Central memory CD8-positive, alpha-beta T cell (primary cell): ENCODE measurements at regions not wholly inside any gene's neighbourhood (a gene's known extent, or its start where the extent isn't known, plus 50 kb on each side); places are given as distances from the start of the nearest gene placed in this dataset.
"Not testable (repeated sequence)": the region's sequence is repeated elsewhere in the genome, so short reads cannot be mapped to it uniquely, and the experiment has no call there.

Experiments used
- ATAC-seq: fragments of 150-1000 bp; cut with Tn5 transposase; replicated peaks from 2 replicates; pipeline ENCODE4 v1.10.0; 2022; ENCODE audit warnings: mild to moderate bottlenecking, moderate FRiP score, moderate number of reproducible peaks; ENCODE audit not compliant: poor library complexity, severe bottlenecking; ENCODE audit errors: extremely low read depth
- DNase-seq, 2 donors: peaks; one replicate each; pipeline ENCODE4 v3.0.0; 2021; ENCODE audit warnings: low spot score in 2 of 2
- H3K27ac Mint-ChIP-seq: one replicate; pipeline ENCODE4 v1.8.0; 2022; ENCODE audit warnings: low read depth, mild to moderate bottlenecking, moderate library complexity, mixed read lengths
- H3K27me3 Mint-ChIP-seq: one replicate; pipeline ENCODE4 v1.8.0; 2022; ENCODE audit warnings: mixed read lengths
- H3K36me3 Mint-ChIP-seq: one replicate; pipeline ENCODE4 v1.8.0; 2022; ENCODE audit warnings: mild to moderate bottlenecking, moderate library complexity, mixed read lengths; ENCODE audit not compliant: insufficient read depth
- H3K4me1 Mint-ChIP-seq: one replicate; pipeline ENCODE4 v1.8.0; 2022; ENCODE audit warnings: mixed read lengths
- H3K4me3 Mint-ChIP-seq: one replicate; pipeline ENCODE4 v1.8.0; 2022; ENCODE audit warnings: mild to moderate bottlenecking, moderate library complexity, mixed read lengths
- H3K9me3 Mint-ChIP-seq: one replicate; pipeline ENCODE4 v1.8.0; 2022; ENCODE audit warnings: mixed read lengths

DNA sequence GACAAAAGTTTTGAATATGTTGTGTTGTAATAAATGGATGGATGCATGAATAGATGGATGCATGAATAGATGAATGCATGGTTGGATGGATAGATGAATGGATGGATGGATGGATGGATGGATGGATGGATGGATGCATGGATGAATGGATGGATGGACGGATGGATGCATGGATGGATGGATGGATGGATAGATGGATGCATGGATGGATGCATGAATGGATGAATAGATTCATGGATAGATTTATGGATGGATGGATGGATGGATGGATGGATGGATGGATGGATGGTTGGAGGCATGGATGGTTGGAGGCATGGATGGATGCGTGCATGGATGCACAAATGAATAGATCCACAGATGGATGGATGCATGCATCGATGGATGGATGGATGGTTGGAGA lies 623.2 kb upstream of the B3GAT1 start:
- DNase-seq (no peak), ATAC-seq (no peak)
- no peaks in the 10 kb centered on the region for H3K27me3 Mint-ChIP-seq
- no peaks in the 10 kb centered on the region for H3K4me1 Mint-ChIP-seq
- H3K36me3 Mint-ChIP-seq, result peaks cover 2% of the 10 kb centered on the region
- H3K4me3 Mint-ChIP-seq, result no peak overlapping the region
- peaks cover 5% of the 10 kb centered on the region for H3K9me3 Mint-ChIP-seq
- H3K27ac Mint-ChIP-seq, result no peak overlapping the region

DNA sequence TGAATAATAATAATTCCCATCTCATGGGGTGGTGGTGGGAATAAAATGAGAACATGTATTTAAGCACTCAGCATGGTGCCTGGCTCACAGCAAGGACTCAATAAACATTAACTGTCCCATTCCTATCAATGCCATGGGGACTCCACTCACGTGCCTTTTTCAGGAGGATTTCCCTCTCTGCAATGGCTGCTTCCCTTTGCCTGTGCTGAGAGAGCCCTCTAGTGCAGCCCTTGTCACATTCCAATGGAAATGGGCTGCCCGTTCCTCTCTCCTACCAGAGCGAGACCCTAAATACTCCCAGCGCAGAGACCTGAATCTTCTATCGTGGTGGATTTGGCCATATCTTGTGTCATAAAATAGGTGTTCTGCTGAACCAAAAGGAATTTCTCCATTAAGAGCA lies 621.5 kb upstream of the B3GAT1 start:
- Mint-ChIP-seq H3K4me1 (no peaks in the 10 kb centered on the region), H3K4me3 (no peak overlapping the region), H3K9me3 (peaks cover 5% of the 10 kb centered on the region), H3K27ac (no peak overlapping the region), H3K36me3 (no peaks in the 10 kb centered on the region), H3K27me3 (no peaks in the 10 kb centered on the region)
- no peak for ATAC-seq
- no peak for DNase-seq

DNA sequence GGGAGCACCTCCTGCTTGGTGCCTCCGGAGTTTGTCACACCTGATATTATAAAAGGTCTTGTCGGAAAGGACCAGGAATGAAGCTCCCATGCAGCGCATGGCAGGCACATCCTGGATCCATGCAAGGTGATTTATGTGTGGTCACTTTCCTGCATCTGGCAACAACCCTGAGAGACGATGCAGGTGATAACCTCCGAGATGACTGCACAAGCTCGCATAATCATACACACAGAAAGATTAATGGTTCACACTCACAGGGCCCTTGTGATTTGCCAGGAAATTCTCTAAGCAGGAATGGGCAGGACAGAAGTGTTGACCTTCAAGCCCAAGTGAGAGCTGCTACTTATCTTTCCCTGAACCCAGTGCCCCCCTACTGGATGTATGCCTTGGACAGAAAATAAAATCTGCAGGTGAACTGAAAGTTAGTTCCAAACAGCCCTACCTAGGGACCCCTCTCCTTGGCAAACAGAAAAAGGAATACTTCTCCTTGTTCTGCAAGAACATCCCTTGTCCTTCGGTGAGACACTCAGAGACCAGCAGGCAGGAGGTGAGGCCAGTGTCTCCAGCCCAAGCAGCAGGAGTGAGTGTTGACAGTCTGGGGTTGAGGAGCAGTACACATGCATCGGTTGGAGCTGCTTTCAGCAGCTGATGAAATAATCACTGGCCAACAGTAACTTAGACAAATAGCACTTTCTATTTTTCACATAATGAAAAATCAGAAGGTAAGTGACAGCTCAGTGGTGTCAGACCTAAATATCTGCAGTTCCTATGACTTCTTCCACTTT lies 619.4 kb upstream of the B3GAT1 start:
- no peaks in the 10 kb centered on the region for H3K36me3 Mint-ChIP-seq
- H3K9me3 Mint-ChIP-seq, result peaks cover 10% of the 10 kb centered on the region
- H3K27ac Mint-ChIP-seq, result no peak overlapping the region
- DNase-seq, result no peak
- no peaks in the 10 kb centered on the region for H3K4me1 Mint-ChIP-seq
- no peak for ATAC-seq
- no peak overlapping the region for H3K4me3 Mint-ChIP-seq
- H3K27me3 Mint-ChIP-seq, result peaks cover 9% of the 10 kb centered on the region

DNA sequence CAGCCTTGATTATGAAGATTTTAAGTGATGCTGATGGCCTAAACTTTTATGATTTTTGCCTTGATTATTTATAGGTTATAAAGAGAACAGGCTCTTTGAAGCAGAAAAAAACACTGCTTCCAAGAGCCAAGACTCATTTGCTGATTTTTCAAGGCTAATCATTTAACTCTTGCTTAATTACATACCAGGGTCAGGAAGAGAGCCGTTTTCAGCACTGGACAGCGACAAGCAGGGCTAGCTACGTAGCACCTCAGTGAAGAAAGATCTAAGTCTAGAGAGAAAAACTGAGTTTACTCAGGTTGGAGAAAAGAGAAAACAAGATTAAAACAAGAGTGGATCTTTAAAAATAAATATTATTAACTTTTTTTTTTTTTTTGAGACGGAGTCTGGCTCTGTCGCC lies 615.4 kb upstream of the B3GAT1 start:
- DNase-seq (no peak), ATAC-seq (no peak)
- Mint-ChIP-seq H3K27me3 (peaks cover 24% of the 10 kb centered on the region), H3K4me3 (no peak overlapping the region), H3K9me3 (peaks cover 6% of the 10 kb centered on the region), H3K27ac (no peak overlapping the region), H3K4me1 (no peaks in the 10 kb centered on the region), H3K36me3 (peaks cover 3% of the 10 kb centered on the region)

DNA sequence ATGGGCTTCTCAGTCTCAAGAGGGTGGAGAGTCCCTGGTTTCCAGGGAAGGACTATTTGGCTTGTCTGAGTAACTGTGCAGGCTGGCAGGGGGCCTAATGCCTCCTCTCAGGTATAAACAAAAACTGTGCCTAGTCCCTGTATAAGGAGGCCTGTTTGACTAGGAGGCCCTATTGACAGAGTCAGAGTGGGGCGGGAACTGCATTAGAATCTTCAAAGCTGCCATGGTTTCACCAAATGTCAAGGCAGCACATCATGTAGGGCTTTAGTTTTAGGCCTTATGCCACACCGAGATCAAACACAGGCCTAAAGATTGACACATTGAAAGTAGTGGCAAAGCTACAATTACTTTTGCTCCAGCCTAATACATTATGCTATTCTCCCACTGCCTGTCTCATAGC lies 611.5 kb upstream of the B3GAT1 start:
- no peaks in the 10 kb centered on the region for H3K4me1 Mint-ChIP-seq
- H3K36me3 Mint-ChIP-seq, result peaks cover 3% of the 10 kb centered on the region
- peaks cover 6% of the 10 kb centered on the region for H3K9me3 Mint-ChIP-seq
- H3K27me3 Mint-ChIP-seq, result peaks cover 42% of the 10 kb centered on the region
- no peak overlapping the region for H3K27ac Mint-ChIP-seq
- no peak overlapping the region for H3K4me3 Mint-ChIP-seq
- ATAC-seq (no peak), DNase-seq (no peak)

DNA sequence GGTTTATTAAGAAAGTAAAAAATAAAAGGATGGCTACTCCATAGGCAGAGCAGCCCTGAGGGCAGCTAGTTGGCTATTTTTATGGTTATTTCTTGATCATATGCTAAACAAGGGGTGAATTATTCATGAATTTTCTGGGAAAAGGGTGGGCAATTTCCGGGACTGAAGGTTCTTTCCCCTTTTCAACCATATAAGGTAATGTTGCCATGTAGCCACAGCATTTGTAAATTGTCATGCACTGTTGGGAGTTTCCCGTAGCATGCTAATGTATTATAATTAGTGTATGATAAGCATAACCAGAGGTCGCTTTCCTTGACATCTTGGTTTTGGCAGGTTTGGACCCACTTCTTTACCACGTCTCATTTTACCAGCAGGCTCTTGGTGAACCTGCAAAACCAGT lies 610.4 kb upstream of the B3GAT1 start:
- Mint-ChIP-seq H3K27me3 (peaks cover 37% of the 10 kb centered on the region), H3K4me1 (no peaks in the 10 kb centered on the region)
- no peak for ATAC-seq

DNA sequence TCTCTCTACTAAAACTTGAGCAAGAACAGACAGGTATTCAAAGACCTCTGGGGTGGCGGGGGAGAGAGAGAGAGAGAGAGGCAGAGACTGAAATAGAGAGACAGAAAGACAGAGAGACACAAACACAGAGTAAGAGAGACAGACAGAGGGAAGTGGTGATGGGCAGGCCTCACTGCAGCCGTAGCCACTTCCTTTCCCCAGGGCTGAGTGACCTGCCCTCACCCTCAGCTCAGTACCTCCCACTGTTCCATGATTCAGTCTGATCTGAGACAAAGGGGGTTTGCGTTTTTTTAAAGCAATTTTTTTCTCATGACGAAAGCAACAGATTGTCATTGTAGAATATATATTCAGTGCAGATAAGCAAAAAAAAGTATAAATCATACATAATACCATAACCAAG lies 607.9 kb upstream of the B3GAT1 start:
- no peaks in the 10 kb centered on the region for H3K4me1 Mint-ChIP-seq
- H3K4me3 Mint-ChIP-seq, result no peak overlapping the region
- H3K36me3 Mint-ChIP-seq, result peaks cover 3% of the 10 kb centered on the region
- H3K27me3 Mint-ChIP-seq, result peaks cover 35% of the 10 kb centered on the region
- DNase-seq, result no peak
- no peaks in the 10 kb centered on the region for H3K9me3 Mint-ChIP-seq
- no peak overlapping the region for H3K27ac Mint-ChIP-seq
- no peak for ATAC-seq

More for the DNA sequence above, 610.4 kb upstream of the B3GAT1 start:
- Mint-ChIP-seq H3K9me3 (peaks cover 3% of the 10 kb centered on the region), H3K36me3 (peaks cover 3% of the 10 kb centered on the region), H3K27ac (no peak overlapping the region), H3K4me3 (no peak overlapping the region)
- DNase-seq, result no peak

DNA sequence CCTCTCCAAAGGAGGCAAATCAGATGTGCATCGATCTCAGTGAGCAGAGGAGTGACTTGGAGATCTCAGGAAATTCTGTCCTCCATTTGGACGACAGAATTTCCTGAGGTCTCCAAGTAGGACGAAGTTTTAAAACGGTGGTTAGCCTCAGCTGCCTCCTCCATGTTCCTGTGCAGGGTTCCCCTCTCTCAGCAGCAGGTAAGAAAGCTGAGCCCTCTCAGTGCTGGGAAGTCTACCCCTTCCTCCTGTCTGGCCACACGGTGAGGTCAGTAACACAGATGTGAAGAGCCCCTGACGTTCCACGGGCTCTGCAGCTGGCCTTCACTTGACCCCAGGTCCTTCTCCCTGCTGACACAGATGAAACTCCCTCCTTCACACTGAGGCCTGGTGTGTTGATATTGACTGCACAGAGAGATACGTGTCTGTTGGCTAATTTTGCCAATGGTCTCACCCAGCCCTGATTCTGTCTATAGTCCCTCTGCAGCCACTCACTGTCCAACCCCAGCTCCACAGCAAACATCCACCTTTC lies 607.4 kb upstream of the B3GAT1 start:
- H3K9me3 Mint-ChIP-seq, result no peaks in the 10 kb centered on the region
- no peak for DNase-seq
- H3K4me3 Mint-ChIP-seq, result no peak overlapping the region
- peaks cover 3% of the 10 kb centered on the region for H3K36me3 Mint-ChIP-seq
- no peaks in the 10 kb centered on the region for H3K4me1 Mint-ChIP-seq
- H3K27me3 Mint-ChIP-seq, result peaks cover 38% of the 10 kb centered on the region
- H3K27ac Mint-ChIP-seq, result no peak overlapping the region
- no peak for ATAC-seq

DNA sequence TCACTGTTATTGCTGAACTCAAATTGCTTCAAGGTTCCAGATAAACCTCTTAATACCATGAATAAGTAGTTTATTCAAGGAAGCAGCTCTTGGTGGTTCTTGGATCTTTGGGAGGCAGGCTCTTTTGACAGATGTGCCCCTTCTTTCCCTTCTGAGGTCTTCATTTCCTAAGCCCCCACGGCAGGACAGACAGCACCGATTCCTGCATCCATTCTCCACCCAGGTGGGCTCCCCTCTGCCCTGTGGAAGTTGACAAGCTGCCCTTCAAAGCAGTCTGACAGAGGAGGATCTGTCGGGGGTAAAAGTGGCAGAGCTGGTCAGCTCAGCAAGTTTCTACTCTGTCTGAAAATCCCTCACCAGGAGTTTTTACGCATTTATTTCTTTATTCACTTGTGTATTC lies 605.3 kb upstream of the B3GAT1 start:
- Mint-ChIP-seq H3K27me3 (peaks cover 59% of the 10 kb centered on the region), H3K27ac (no peak overlapping the region), H3K36me3 (no peaks in the 10 kb centered on the region), H3K9me3 (no peaks in the 10 kb centered on the region), H3K4me3 (no peak overlapping the region), H3K4me1 (no peaks in the 10 kb centered on the region)
- ATAC-seq (no peak), DNase-seq (no peak)

DNA sequence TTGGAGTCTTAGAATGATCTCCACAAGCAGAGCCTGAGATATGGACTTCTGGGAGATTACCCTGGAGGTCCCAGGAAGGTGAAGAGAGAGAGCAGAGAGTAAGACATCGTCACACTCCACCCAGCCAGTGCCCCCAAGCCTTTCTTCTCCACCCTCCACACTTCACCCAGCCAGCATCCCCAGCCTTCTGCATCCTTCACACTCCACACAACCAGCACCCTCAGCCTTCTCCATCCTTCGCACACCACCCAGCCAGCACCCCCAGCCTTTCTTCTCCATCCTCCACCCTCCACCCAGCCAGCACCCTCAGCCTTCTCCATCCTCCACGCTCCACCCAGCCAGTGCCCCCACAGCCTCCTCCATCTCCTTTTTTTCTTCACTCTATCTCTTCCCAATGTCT lies 603.9 kb upstream of the B3GAT1 start:
- Mint-ChIP-seq H3K4me1 (no peaks in the 10 kb centered on the region), H3K36me3 (no peaks in the 10 kb centered on the region), H3K27ac (no peak overlapping the region), H3K9me3 (peaks cover 5% of the 10 kb centered on the region), H3K4me3 (no peak overlapping the region), H3K27me3 (peaks cover 59% of the 10 kb centered on the region)
- DNase-seq, result no peak
- no peak for ATAC-seq

DNA sequence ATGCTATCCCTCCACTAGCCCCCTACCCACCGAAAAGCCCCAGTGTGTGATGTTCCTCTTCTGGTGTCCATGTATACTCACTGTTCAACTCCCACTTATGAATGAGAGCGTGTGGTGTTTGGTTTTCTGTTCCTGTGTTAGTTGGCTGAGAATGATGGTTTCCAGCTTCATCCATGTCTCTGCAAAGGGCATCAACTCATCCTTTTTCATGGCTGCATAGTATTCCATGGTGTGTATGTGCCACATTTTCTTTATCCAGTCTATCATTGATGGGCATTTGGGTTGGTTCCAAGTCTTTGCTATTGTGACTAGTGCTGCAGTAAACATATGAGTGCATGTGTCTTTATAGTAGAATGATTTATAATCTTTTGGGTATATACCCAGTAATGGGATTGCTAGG lies 599.3 kb upstream of the B3GAT1 start:
- not testable (repeated sequence) for H3K9me3 Mint-ChIP-seq

DNA sequence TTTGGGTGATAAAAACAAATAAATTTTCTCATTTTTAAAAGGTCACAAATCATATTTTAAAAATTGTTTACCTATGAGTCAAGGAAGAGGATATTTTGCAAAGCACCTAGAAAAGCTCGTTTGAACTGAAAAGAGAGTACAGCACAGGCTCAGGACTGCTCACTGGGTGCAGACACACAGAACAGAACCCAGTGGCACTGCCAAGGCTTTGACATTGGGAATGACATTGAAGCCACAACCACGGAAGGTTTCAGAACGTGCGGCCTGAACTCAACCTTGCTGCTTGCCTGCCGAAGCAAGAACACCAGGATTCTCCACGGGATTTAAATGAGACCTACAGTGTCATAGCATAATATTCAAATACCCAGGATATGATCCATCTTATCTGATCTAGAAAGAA lies 597.1 kb upstream of the B3GAT1 start:
- ATAC-seq, result no peak
- H3K36me3 Mint-ChIP-seq, result no peaks in the 10 kb centered on the region
- H3K9me3 Mint-ChIP-seq, result peaks cover 5% of the 10 kb centered on the region
- no peak overlapping the region for H3K27ac Mint-ChIP-seq
- no peak overlapping the region for H3K4me3 Mint-ChIP-seq
- peaks cover 52% of the 10 kb centered on the region for H3K27me3 Mint-ChIP-seq
- no peak for DNase-seq
- H3K4me1 Mint-ChIP-seq, result no peaks in the 10 kb centered on the region

More for the DNA sequence above, 599.3 kb upstream of the B3GAT1 start:
- not testable (repeated sequence) for H3K36me3 Mint-ChIP-seq, H3K4me3 Mint-ChIP-seq, H3K4me1 Mint-ChIP-seq, DNase-seq, H3K27ac Mint-ChIP-seq, ATAC-seq
- peaks cover 61% of the 10 kb centered on the region for H3K27me3 Mint-ChIP-seq

DNA sequence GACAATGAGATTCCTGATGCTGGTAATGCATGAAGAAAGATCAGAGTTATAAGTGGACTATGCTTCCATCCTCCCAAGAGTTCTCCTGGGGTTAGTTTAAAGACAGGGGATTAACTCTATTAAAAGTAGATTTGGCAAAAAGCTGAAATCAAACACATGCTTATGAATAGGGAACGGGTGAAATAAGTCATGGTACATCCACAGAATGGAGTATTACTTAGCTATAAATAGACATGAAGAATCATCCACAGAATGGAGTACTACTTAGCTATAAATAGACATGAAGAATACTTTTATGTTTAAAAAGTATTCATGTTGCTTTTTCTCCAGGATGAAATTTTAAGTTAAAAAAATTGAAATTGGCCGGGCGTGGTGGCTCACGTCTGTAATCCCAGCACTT lies 596.4 kb upstream of the B3GAT1 start:
- no peak overlapping the region for H3K27ac Mint-ChIP-seq
- ATAC-seq, result no peak
- H3K4me3 Mint-ChIP-seq, result no peak overlapping the region
- no peak for DNase-seq
- H3K36me3 Mint-ChIP-seq, result no peaks in the 10 kb centered on the region
- H3K4me1 Mint-ChIP-seq, result no peaks in the 10 kb centered on the region
- H3K9me3 Mint-ChIP-seq, result peaks cover 5% of the 10 kb centered on the region
- peaks cover 45% of the 10 kb centered on the region for H3K27me3 Mint-ChIP-seq
